Breast epithelium (tissue), 4 donors: ENCODE measurements at regions not wholly inside any gene's neighbourhood (a gene's known extent, or its start where the extent isn't known, plus 50 kb on each side); places are given as distances from the start of the nearest gene placed in this dataset.

Experiments
- DNase-seq, 2 donors: peaks; one replicate each; pipeline ENCODE4 v3.0.0-alpha.2; 2019; ENCODE audit warnings: low spot score in 2 of 2
- H3K27ac ChIP-seq, 2 donors: fragments of 200-600 bp; sonication (generic) in 1 of 2; one replicate each; pipeline ENCODE4 v1.5.1; 2016 to 2019; ENCODE audit warnings: mild to moderate bottlenecking in 1 of 2
- H3K27me3 ChIP-seq, 2 donors: fragments of 200-600 bp; sonication (generic) in 1 of 2; one replicate each; pipeline versions ENCODE4 v1.5.1 to v1.6.0; 2017 to 2019; ENCODE audit warnings: control low read depth in 1 of 2, mild to moderate bottlenecking in 1 of 2
- H3K36me3 ChIP-seq: fragments of 200-600 bp; one replicate; pipeline ENCODE4 v1.5.1; 2019
- H3K4me1 ChIP-seq, 2 donors: fragments of 200-600 bp; sonication (generic); one replicate each; pipeline ENCODE4 v1.5.1; 2016 to 2019; ENCODE audit warnings: control low read depth in 1 of 2
- H3K4me3 ChIP-seq, 3 donors: fragments of 200-600 bp; sonication (generic); 1 replicate in 2 of 3; 2 replicates in 1 of 3; pipeline ENCODE4 v1.5.1; 2016 to 2019; ENCODE audit warnings: mild to moderate bottlenecking in 3 of 3, moderate library complexity in 2 of 3
- H3K9me3 ChIP-seq, 2 donors: fragments of 200-600 bp; sonication (generic) in 1 of 2; one replicate each; pipeline ENCODE4 v1.5.1; 2016 to 2019; ENCODE audit warnings: control low read depth in 1 of 2
- POLR2A ChIP-seq: fragments of 450-650 bp; IDR thresholded peaks from one replicate; pipeline ENCODE4 v1.6.1; 2016; ENCODE audit warnings: antibody characterized with exemption, mild to moderate bottlenecking, moderate library complexity
- POLR2AphosphoS5 ChIP-seq, 3 donors: sonication (generic); formaldehyde crosslinking; IDR thresholded peaks; one replicate each; pipeline ENCODE4 v1.6.1; 2017; ENCODE audit warnings: antibody characterized with exemption in 3 of 3
- intact Hi-C: fragments of 100-400 bp; cut with DNase I; formaldehyde crosslinking; loops from one replicate; pipeline ENCODE4 v1.15.1; 2023; ENCODE audit warnings: low total_unique reads
- TF ChIP-seq, protein P1 (sequence below), 3 donors: fragments of 450-650 bp; IDR thresholded peaks; one replicate each; pipeline ENCODE4 v1.5.1; 2016 to 2017; ENCODE audit warnings: antibody characterized with exemption in 3 of 3, mild to moderate bottlenecking in 3 of 3, moderate library complexity in 3 of 3

DNA sequence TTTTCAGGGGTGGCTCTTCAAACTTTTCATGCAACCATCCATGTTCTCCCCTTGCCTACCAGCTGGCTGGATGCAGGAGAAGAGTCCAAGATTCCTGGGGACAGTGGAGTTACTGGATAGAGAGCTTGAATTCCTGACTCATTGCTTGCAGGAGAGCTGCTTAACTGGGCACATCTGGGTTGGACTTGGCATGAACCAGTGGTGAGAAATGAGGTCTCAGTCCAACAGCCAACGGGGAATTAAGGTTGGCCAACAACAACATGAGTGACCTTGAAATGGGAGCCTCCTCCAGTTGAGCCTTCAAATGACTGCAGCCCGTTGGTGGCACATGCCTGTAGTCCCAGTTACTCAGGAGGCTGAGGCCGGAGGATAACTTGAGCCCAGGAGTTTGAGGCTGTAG is 58.1 kb upstream of the OPN4 start:
- Histone ChIP-seq H3K4me3 (no peak overlapping the region), H3K27me3 (no peaks in the 10 kb centered on the region), H3K27ac (no peak overlapping the region), H3K36me3 (no peaks in the 10 kb centered on the region), H3K9me3 (no peaks in the 10 kb centered on the region), H3K4me1 (no peaks in the 10 kb centered on the region)
- DNase-seq = no peak
- no peak for TF ChIP-seq POLR2A
- TF ChIP-seq, protein P1, sequence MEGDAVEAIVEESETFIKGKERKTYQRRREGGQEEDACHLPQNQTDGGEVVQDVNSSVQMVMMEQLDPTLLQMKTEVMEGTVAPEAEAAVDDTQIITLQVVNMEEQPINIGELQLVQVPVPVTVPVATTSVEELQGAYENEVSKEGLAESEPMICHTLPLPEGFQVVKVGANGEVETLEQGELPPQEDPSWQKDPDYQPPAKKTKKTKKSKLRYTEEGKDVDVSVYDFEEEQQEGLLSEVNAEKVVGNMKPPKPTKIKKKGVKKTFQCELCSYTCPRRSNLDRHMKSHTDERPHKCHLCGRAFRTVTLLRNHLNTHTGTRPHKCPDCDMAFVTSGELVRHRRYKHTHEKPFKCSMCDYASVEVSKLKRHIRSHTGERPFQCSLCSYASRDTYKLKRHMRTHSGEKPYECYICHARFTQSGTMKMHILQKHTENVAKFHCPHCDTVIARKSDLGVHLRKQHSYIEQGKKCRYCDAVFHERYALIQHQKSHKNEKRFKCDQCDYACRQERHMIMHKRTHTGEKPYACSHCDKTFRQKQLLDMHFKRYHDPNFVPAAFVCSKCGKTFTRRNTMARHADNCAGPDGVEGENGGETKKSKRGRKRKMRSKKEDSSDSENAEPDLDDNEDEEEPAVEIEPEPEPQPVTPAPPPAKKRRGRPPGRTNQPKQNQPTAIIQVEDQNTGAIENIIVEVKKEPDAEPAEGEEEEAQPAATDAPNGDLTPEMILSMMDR (IDR thresholded peaks at IDR 0.05) = no peak
- no peak for TF ChIP-seq POLR2AphosphoS5 (IDR thresholded peaks at IDR 0.05)
- intact Hi-C loops = no loop called here

- Histone ChIP-seq H3K4me1 (no peaks in the 10 kb centered on the region), H3K27me3 (no peaks in the 10 kb centered on the region), H3K27ac (no peak overlapping the region), H3K9me3 (no peaks in the 10 kb centered on the region), H3K36me3 (no peaks in the 10 kb centered on the region), H3K4me3 (no peak overlapping the region)
- intact Hi-C loops = no loop called here
- TF ChIP-seq POLR2A = no peak
- TF ChIP-seq POLR2AphosphoS5 (IDR thresholded peaks at IDR 0.05) = no peak
- TF ChIP-seq, protein P1 (IDR thresholded peaks at IDR 0.05) = no peak
- DNase-seq = no peak
Observed at GRCh38 chr10:86597306-86597705, 57.0 kb upstream of the OPN4 start.

DNA sequence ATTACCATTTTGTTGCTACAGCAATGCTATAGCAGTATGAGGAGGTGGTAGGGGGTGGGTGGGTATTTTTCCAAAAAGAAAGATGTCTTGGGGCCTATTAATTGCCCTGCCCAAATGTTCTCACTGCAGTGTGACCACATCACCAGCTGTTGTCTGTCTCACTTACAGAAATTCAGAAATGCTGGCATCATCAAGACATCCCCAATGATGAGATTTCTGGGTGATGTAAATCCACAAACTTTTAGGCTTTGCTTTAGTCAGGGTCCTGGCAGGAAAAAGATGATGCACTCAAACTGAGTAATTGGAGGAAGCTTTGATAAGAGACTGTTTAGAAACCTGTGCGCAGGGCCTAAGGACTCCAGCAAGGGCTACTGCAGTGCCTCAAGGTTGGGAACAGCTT is 56.2 kb upstream of the OPN4 start:
- DNase-seq = no peak
- Histone ChIP-seq H3K27me3 (no peaks in the 10 kb centered on the region), H3K36me3 (no peaks in the 10 kb centered on the region), H3K4me3 (no peak overlapping the region), H3K27ac (no peak overlapping the region), H3K9me3 (no peaks in the 10 kb centered on the region), H3K4me1 (no peaks in the 10 kb centered on the region)
- TF ChIP-seq, protein P1 (IDR thresholded peaks at IDR 0.05) = no peak
- no peak for TF ChIP-seq POLR2AphosphoS5 (IDR thresholded peaks at IDR 0.05)
- TF ChIP-seq POLR2A = no peak
- intact Hi-C loops = no loop called here

GRCh38 chr10:86599041-86599440 is 55.3 kb upstream of the OPN4 start:
- no peaks in the 10 kb centered on the region for H3K27me3 ChIP-seq
- no peak overlapping the region for H3K4me3 ChIP-seq
- H3K9me3 ChIP-seq = no peaks in the 10 kb centered on the region
- H3K27ac ChIP-seq = no peak overlapping the region
- H3K36me3 ChIP-seq = no peaks in the 10 kb centered on the region
- TF ChIP-seq POLR2AphosphoS5 (IDR thresholded peaks at IDR 0.05) (no peak), POLR2A (no peak)
- TF ChIP-seq, protein P1 (IDR thresholded peaks at IDR 0.05) = no peak
- no peak for DNase-seq
- H3K4me1 ChIP-seq = no peaks in the 10 kb centered on the region
- intact Hi-C loops = no loop called here

DNA sequence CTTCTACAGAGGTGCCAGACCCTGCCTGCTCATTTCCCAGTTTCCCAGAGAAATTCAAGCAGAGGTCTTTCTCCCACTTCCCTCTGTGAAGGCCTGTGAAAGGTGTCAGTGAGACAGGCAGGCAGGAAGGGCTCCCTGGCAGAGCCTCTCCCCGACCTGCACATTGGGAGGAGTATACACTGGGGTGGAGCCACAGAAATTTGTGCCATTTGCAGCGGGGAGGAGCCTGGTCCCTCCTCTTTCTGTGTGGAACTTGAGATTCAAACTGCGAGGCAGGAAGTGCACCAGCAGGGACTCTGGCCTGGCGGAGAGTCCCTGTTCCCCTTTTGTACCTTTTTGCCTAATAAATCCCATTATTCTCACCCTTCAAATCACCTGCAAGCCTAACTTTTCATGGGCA is 54.6 kb upstream of the OPN4 start:
- H3K9me3 ChIP-seq = no peaks in the 10 kb centered on the region
- H3K4me3 ChIP-seq = no peak overlapping the region
- H3K27ac ChIP-seq = no peak overlapping the region
- TF ChIP-seq POLR2AphosphoS5 (IDR thresholded peaks at IDR 0.05) (no peak), POLR2A (no peak)
- TF ChIP-seq, protein P1 (IDR thresholded peaks at IDR 0.05) = no peak
- no peaks in the 10 kb centered on the region for H3K36me3 ChIP-seq
- H3K4me1 ChIP-seq = no peaks in the 10 kb centered on the region
- no peaks in the 10 kb centered on the region for H3K27me3 ChIP-seq
- no peak for DNase-seq
- intact Hi-C loops = no loop called here
